HEK293 (cell line): ENCODE measurements at regions not wholly inside any gene's neighbourhood (a gene's known extent, or its start where the extent isn't known, plus 50 kb on each side); places are given as distances from the start of the nearest gene placed in this dataset.

ENCODE experiments used
- CTCF ChIP-seq: fragments of 450-650 bp; formaldehyde crosslinking; IDR thresholded peaks from 2 replicates; pipeline ENCODE4 v1.5.1; 2016; ENCODE audit warnings: missing biosample characterization, missing genetic modification characterization
- FEZF1 ChIP-seq: fragments of 450-650 bp; formaldehyde crosslinking; IDR thresholded peaks from 2 replicates; pipeline ENCODE4 v1.5.1; 2016; ENCODE audit warnings: missing biosample characterization, missing genetic modification characterization
- REST ChIP-seq: fragments of 450-650 bp; formaldehyde crosslinking; IDR thresholded peaks from 2 replicates; pipeline ENCODE4 v1.5.1; 2016; ENCODE audit warnings: missing biosample characterization, missing genetic modification characterization

GRCh38 chr17:12512694-12513355, 152.9 kb upstream of the MYOCD start:
- TF ChIP-seq CTCF, result no peak
- TF ChIP-seq FEZF1 (tag by site-specific recombination), result no peak
- TF ChIP-seq REST (tag by site-specific recombination), result no peak
